AG08395 (cell line): ENCODE measurements at regions not wholly inside any gene's neighbourhood (a gene's known extent, or its start where the extent isn't known, plus 50 kb on each side); places are given as distances from the start of the nearest gene placed in this dataset.
"Not testable (repeated sequence)": the region's sequence is repeated elsewhere in the genome, so short reads cannot be mapped to it uniquely, and the experiment has no call there.

Source experiments
- DNase-seq: peaks from one replicate; pipeline ENCODE4 v3.0.0; 2012; ENCODE audit warnings: mixed read lengths, low spot score

- DNase-seq: no peak
Observed at GRCh38 chr1:229886636-229887035, 180.4 kb upstream of the GALNT2 start.

- DNase-seq: no peak
Observed at GRCh38 chr1:229887043-229887822, 179.8 kb upstream of the GALNT2 start.

- DNase-seq: no peak
Observed at GRCh38 chr1:229888157-229888556, 178.9 kb upstream of the GALNT2 start.

- DNase-seq: no peak
Observed at GRCh38 chr1:229888561-229889001, 178.5 kb upstream of the GALNT2 start.

- no peak for DNase-seq
Observed at GRCh38 chr1:229889031-229889517, 178.0 kb upstream of the GALNT2 start.

GRCh38 chr1:229891227-229891626 is 175.8 kb upstream of the GALNT2 start:
- no peak for DNase-seq

GRCh38 chr1:229892515-229893117 is 174.4 kb upstream of the GALNT2 start:
- DNase-seq: no peak

GRCh38 chr1:229893762-229894444 is 173.1 kb upstream of the GALNT2 start:
- no peak for DNase-seq

GRCh38 chr1:229894532-229894931 is 172.5 kb upstream of the GALNT2 start:
- no peak for DNase-seq

GRCh38 chr1:229895605-229896004 is 171.4 kb upstream of the GALNT2 start:
- no peak for DNase-seq

GRCh38 chr1:229896306-229896705 is 170.7 kb upstream of the GALNT2 start:
- no peak for DNase-seq

GRCh38 chr1:229896861-229897260 is 170.2 kb upstream of the GALNT2 start:
- no peak for DNase-seq

- DNase-seq: no peak
Observed at GRCh38 chr1:229897501-229897900, 169.5 kb upstream of the GALNT2 start.

GRCh38 chr1:229900220-229900619 is 166.8 kb upstream of the GALNT2 start:
- no peak for DNase-seq

GRCh38 chr1:229905031-229905545 is 161.9 kb upstream of the GALNT2 start:
- DNase-seq: no peak

- DNase-seq: no peak
Observed at GRCh38 chr1:229905652-229906051, 161.4 kb upstream of the GALNT2 start.

- DNase-seq: no peak
Observed at GRCh38 chr1:229907884-229908638, 159.0 kb upstream of the GALNT2 start.

- no peak for DNase-seq
Observed at GRCh38 chr1:229908689-229909088, 158.3 kb upstream of the GALNT2 start.

GRCh38 chr1:229913489-229913888 is 153.5 kb upstream of the GALNT2 start:
- DNase-seq: no peak

GRCh38 chr1:229919488-229919887 is 147.6 kb upstream of the GALNT2 start:
- not testable (repeated sequence) for DNase-seq

- DNase-seq: no peak
Observed at GRCh38 chr1:229920683-229921082, 146.4 kb upstream of the GALNT2 start.

GRCh38 chr1:229922249-229922648 is 144.8 kb upstream of the GALNT2 start:
- no peak for DNase-seq
